ENCODE measurements at regions not wholly inside any gene's neighbourhood (a gene's known extent, or its start where the extent isn't known, plus 50 kb on each side); places are given as distances from the start of the nearest gene placed in this dataset.
"Not testable (repeated sequence)": the region's sequence is repeated elsewhere in the genome, so short reads cannot be mapped to it uniquely, and the experiment has no call there.

- no peak for TF ChIP-seq CTCF (IDR thresholded peaks at IDR 0.05)
- Histone ChIP-seq H3K36me3 (no peaks in the 10 kb centered on the region), H3K4me1 (no peaks in the 10 kb centered on the region), H3K9ac (ENCODE audit: low read depth in 2 of 2, low read length in 2 of 2) (no peak overlapping the region), H3K27me3 (no peaks in the 10 kb centered on the region), H3K27ac (no peak overlapping the region), H3K9me3 (no peaks in the 10 kb centered on the region), H3K4me3 (no peak overlapping the region)
- intact Hi-C loops (cut with DNase I): no loop called here
- no peak for DNase-seq
Observed at GRCh38 chr5:174581479-174581878, 142.9 kb upstream of the MSX2 start.

GRCh38 chr5:174581894-174582293 lies 142.5 kb upstream of the MSX2 start:
- H3K27ac ChIP-seq: no peak overlapping the region

GRCh38 chr5:174583071-174583470 lies 141.3 kb upstream of the MSX2 start:
- no peak for TF ChIP-seq CTCF (IDR thresholded peaks at IDR 0.05)
- Histone ChIP-seq H3K27me3 (no peaks in the 10 kb centered on the region), H3K27ac (no peak overlapping the region), H3K4me1 (no peaks in the 10 kb centered on the region), H3K4me3 (no peak overlapping the region), H3K9ac (ENCODE audit: low read depth in 2 of 2, low read length in 2 of 2) (no peak overlapping the region), H3K9me3 (no peaks in the 10 kb centered on the region), H3K36me3 (no peaks in the 10 kb centered on the region)
- DNase-seq: no peak
- intact Hi-C loops (cut with DNase I): no loop called here

More at GRCh38 chr5:174581894-174582293, 142.5 kb upstream of the MSX2 start:
- no peak overlapping the region for H3K4me3 ChIP-seq
- H3K27me3 ChIP-seq: no peaks in the 10 kb centered on the region
- no peak for DNase-seq
- H3K9me3 ChIP-seq: no peaks in the 10 kb centered on the region
- H3K9ac ChIP-seq (ENCODE audit: low read depth in 2 of 2, low read length in 2 of 2): no peak overlapping the region
- intact Hi-C loops (cut with DNase I): no loop called here
- no peaks in the 10 kb centered on the region for H3K36me3 ChIP-seq
- no peak for TF ChIP-seq CTCF (IDR thresholded peaks at IDR 0.05)
- no peaks in the 10 kb centered on the region for H3K4me1 ChIP-seq

- Histone ChIP-seq H3K9ac (ENCODE audit: low read depth in 2 of 2, low read length in 2 of 2) (no peak overlapping the region), H3K9me3 (no peaks in the 10 kb centered on the region), H3K27ac (no peak overlapping the region), H3K4me1 (no peaks in the 10 kb centered on the region), H3K36me3 (no peaks in the 10 kb centered on the region), H3K27me3 (no peaks in the 10 kb centered on the region), H3K4me3 (no peak overlapping the region)
- no peak for TF ChIP-seq CTCF (IDR thresholded peaks at IDR 0.05)
- no peak for DNase-seq
- intact Hi-C loops (cut with DNase I): no loop called here
Observed at GRCh38 chr5:174585472-174585871, 138.9 kb upstream of the MSX2 start.

- intact Hi-C loops (cut with DNase I); H3K9me3 ChIP-seq; H3K36me3 ChIP-seq; H3K4me3 ChIP-seq; H3K27me3 ChIP-seq; H3K9ac ChIP-seq (ENCODE audit: low read depth in 2 of 2, low read length in 2 of 2); H3K27ac ChIP-seq; H3K4me1 ChIP-seq; DNase-seq: not testable (repeated sequence)
Observed at GRCh38 chr5:174586163-174586562, 138.2 kb upstream of the MSX2 start.

- intact Hi-C loops (cut with DNase I): no loop called here
- Histone ChIP-seq H3K9ac (ENCODE audit: low read depth in 2 of 2, low read length in 2 of 2) (no peak overlapping the region), H3K4me1 (no peaks in the 10 kb centered on the region), H3K4me3 (no peak overlapping the region), H3K9me3 (no peaks in the 10 kb centered on the region), H3K36me3 (no peaks in the 10 kb centered on the region), H3K27me3 (no peaks in the 10 kb centered on the region), H3K27ac (no peak overlapping the region)
- DNase-seq: no peak
- no peak for TF ChIP-seq CTCF (IDR thresholded peaks at IDR 0.05)
Observed at GRCh38 chr5:174589011-174589410, 135.4 kb upstream of the MSX2 start.
